NCI-H748 (cell line): ENCODE measurements at regions not wholly inside any gene's neighbourhood (a gene's known extent, or its start where the extent isn't known, plus 50 kb on each side); places are given as distances from the start of the nearest gene placed in this dataset.
"Not testable (repeated sequence)": the region's sequence is repeated elsewhere in the genome, so short reads cannot be mapped to it uniquely, and the experiment has no call there.

Experiments
- DNase-seq: peaks from one replicate; lab custom pipeline; 2025; ENCODE audit not compliant: unreplicated experiment; lab: John Stamatoyannopoulos, UW

DNA sequence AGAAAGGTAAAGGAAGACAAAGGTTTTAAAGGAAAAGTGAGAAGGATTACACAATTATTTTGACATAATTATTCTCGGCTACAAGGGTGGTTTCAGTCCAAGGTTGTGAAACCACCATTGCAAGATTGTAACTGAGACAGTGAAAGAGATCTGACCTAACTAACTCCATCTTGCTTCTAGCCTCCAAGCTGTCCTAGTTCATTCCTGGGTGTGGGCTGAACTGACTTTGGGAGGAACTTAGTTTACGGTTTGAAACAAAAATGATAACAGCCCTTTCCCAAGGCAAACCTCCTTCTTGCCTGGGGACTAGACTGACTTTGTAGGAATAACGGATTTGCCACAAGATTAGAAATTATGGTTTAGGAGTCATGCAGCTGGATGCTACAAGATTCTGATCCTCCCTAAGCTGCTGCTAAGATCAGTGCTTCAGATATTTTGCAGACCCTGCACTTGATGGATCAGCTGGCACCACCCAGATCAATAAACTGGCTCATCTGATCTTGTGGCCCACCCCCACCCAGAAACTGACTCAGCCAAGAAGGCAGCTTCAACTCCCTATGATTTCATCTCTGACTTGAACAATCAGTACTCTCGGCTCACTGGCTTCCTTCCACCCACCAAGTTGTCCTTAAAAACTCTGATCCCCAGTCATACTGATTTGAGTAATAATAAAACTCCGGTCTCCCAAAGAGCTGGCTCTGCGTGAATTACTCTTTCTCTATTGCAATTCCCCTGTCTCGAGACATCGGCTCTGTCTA lies 57.7 kb upstream of the AADACL2 start:
- no peak for DNase-seq

DNA sequence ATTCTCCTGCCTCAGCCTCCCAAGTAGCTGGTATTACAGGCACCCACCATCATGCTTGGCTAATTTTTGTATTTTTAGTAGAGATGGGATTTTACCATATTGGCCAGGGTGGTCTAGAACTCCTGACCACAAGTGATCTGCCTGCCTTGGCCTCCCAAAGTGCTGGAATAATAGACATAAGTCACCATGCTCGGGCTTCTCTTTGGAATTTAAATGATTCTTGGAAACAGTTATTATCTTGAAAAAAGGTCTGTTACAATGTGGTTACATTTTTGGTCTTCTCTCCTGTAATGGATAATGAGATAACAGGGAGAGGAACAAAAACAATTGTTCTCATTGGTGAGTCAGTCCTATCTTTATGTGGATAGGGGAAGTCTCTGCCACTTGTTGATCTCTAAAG lies 59.8 kb upstream of the AADACL2 start:
- DNase-seq = no peak

DNA sequence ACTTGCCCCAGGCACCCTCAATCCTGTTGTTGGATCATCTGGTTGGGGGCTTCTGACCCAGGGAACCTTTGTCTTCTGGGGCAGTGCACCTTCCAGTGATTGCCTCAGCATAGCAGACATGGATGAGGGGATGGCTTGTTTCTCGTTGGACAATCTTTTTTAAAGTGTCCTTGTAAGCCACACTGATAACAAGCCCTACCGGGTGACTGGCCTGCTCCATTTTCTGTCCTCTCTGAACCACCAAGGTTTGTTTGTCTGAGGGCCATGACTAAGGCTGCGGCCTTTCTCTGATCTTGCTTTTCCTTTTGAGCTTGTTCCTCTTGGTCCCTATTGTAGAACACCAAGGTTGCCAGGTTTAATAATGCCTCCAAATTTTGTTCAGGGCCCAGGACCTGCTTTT lies 66.0 kb upstream of the AADACL2 start:
- not testable (repeated sequence) for DNase-seq

DNA sequence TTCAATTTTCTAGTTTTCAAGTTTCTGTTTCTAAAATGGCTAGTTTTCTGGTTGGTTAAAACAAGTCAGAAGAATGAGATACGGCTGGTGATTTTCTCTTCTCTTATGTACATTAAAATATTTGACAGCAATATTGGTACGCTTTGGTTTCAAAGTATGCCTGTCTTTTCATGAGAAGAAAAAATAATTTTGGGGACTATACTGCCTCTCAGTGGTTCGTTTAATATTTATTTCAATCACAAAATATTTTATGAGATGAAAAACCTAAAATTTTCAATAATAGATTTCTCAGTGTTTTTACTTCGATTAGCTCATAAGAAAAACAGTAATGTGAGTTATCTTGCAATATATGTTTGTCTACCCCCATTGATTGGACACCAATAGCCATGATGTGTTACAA lies 72.8 kb upstream of the AADACL2 start:
- DNase-seq = no peak

DNA sequence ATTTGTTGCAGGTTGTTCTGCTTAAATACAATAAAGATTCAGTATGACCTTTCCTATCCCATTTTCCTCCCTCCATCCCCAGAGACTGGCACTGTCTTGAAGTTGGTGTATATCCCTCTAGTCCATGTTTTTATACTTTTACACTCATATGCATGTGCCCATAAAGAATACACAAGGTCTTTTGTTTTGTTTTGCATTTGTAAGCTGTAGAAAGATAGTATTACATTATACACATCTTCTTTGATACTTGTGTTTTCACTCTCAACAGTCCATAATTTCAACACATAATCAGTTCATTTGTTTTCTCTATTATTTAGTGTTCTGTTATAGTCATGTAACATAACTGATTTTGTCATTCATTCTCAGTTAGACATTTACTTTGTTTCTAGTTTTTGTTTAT lies 88.7 kb upstream of the AADACL2 start:
- no peak for DNase-seq

DNA sequence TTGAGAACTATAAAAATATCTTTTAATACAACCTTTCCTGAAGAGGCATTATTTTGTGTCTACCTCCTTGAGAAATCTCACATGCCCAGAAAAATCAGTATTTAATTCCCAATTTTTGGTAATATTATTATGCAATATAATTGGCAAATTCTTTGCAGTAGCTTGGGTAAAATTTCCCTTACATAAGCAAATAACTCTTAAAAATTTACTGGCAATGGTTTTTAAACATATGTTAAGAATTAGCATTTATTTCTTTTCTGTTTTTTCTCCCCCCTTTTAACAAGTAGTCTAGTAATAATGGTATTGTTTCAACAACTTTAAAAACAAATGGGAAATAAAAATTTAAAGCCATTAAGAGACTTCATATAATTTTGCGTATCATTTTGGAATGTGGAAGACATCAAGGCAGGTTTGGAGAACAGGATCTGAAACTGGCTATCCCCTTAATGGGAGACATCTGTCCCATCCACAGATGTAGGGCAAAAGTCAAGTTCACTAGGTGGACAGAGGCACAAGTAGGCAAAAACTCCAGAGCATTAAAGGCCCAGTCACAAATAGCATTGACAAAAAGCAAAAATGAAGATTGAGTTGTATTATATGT lies 89.6 kb upstream of the AADACL2 start:
- no peak for DNase-seq

DNA sequence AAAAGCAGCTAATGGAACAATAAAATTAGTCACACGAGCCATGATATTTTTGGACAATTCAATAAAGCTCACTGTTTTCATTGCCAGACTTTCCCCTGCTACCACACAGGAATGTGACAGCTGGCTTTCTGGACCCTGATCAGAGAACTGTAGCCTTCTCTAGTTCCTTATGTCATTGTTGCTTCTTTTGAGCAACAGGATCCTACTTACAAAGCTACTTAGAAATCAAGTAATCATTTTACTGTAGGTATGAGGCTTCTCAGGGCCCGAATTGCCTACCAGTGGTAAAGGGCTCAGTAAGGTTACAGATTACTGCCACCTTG lies 94.3 kb upstream of the AADACL2 start:
- DNase-seq = no peak

DNA sequence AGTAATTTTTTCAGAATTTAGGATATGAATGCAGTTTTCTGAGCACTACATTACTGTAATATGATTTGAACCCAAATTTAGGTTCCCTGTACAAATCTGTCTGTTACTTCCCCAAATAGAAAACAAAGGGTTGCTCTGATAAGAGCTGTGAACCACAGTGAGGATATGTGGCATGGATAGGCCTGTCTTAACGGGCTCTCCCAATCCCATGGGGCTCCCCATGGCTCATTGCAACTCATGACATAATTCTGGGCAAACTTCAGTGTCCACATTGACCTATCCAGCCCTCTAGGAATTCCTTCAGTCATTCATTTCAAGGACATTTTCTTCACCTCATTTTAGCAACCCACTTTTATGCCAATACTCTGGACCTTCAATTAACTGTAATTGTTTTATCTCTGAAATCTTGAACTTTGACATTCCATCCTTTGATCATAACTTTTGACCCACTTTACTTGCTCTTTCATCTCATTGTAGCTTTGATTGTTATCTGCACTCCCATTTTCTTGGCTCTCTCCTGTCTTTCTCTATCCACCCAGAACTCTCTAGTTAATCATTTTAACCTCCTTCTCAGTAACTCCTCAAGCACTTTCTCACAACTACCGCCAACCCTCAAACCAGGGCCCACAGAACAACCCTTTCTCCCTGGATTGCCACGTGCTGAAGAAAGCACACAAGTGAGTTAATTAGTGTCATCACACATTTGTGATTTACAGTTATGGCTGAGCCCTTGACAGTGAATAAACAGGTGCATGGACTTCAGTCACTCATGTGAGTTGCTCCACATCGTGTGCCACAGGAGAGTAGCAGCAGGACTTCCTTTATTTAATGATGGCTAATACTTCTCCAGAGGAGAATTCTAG lies 94.9 kb upstream of the AADACL2 start:
- DNase-seq = no peak

DNA sequence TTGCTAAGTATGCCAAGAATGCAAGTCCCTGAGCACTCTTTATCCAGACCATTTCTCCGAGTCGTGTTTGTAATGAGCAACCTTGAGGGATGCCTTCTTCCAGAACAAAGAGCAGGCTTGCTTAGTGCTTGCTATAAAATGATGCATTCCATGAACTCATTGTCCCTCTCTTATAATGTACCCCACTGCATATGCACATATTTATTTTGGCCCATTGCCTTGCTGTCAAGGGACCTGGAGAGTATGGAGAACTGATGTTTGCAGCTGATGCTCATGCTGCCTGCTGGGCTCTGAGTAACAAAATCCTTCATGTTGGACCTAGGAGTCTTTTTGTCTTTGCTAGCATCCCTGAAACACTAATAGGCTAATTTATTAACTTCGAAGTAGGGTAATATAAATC lies 97.8 kb upstream of the AADACL2 start:
- peak; percentile 35 for DNase-seq

DNA sequence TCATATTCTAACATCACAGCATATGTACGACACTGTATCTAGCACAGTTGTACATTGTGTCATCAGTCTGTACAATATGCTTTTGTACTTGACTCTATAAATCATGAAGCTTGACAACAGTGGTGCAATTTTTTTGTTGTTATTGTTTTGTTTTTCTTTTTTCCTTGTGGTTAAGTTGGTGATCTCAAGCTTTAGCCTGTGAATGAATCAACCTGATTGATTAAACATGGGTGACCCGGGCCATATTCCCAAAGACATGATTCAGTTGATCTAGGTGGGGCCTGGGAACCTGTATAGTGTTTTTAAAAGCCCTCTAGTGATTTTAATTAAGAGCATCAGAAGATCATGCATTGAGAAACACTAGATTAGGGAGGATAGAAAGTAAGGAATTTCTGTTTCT lies 101.8 kb upstream of the AADACL2 start:
- DNase-seq = no peak

DNA sequence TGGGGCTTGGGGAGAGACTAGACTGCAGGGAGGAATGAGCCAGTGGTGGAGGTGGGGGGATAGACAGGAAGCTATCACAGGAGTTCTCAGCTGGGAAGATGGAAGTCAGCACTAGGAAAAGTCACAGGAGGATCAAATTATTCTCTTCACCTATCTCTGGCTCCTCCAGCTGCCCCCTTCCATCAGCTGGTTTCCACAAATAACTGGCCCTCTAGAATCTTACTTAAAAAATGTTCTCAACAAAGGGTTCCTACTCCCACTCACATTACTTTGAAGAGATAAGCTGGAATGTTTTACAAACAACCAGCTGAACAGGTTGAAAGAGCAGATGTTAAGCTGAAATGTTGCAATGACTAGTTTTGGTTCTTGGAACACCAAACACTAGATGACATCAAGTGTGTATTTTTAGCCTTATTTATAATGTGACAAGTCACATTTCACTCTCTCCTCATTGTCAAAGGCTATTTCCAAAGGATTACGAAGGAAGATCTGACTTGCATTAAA lies 102.7 kb upstream of the AADACL2 start:
- DNase-seq = no peak

DNA sequence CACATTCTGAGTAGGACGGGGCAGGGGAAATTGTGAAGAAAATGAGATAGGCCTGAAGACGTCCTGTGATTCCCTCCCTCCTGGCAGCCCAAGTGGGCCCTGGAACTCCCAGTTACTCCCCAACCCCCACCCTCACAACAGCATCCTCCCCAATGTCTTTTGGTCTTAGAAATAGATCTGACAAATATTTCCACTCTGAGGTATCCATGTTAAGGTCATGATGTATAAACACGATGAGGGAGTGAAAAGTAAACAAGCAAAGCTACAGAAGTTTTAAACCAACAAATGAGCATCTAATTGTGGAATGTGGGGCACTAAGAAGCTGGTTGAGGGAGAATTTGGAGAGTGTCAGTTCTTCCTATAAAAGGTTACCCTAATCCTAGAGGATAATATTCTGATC lies 103.7 kb upstream of the AADACL2 start:
- DNase-seq = no peak

DNA sequence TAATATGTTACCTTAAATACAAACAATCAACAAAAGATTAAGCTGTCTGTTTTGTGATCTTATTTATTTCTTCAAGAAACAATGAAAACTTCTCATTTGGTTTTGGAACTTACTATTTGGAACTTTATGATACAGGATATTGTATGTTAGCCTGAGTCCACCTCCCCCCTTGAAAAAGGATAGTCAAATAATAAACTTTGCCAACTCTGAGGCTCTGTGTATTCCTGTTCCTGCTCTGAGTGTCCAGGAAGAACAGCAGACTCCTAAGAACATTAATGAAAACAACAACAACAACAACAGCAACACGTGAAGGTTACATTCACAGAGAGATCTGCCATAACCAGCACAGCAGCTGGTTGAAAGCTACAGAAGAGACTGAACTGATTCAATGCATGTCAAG lies 108.1 kb upstream of the AADACL2 start:
- no peak for DNase-seq

DNA sequence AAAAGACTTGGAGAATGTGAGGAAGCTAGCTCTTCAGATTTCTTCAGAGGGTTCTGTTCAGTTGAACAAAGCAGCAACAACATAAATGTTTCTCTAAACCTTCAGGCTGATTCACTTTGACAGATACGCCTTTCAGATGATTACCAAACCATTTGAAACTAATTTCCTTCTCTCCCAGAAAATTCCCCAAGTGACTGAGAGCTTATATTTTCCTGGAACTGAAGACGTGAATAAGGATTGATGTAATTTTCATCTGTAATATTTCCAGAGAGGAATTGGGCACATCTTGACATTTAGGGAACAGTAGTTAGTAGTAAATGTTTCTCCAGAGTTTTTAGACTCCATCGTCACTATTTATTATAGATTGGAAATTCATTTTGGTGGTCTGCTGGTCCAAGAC lies 108.6 kb upstream of the AADACL2 start:
- no peak for DNase-seq

DNA sequence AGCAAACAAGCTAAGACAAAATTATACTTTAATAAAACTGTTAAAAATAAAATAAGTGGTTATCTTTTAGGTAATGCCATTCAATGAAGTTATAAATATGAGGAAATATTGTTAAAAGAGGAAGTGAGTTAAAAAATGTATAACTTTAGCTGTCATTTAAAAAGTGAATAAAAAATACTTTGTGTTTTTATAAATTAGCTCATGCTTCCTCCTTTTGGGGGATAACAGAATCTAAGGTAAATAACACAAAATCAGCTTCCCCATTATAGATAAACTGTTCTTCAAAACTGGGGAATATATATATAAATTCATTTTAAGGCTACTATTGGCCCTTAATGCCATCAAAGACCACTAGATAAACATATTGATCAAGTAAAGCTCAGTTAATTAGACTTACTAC lies 113.7 kb upstream of the AADACL2 start:
- DNase-seq = no peak

DNA sequence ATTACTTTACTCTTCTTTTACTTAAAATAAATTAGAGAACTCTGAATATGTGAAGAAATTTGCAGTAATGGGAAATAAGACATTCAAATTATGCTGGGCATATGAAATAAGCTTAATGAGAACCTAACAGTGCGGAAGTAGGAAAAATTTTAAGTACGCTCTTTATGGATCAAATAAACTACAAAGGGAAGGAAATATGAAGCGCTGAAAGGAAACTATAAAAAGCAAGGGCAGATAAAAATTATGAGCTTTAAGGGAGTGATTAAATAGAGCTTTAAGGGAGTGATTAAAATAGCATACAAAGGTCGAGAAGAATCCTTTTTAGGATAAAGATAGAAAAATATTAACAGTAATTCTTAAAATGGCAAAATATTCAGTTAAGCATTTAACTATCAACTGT lies 118.3 kb upstream of the AADACL2 start:
- no peak for DNase-seq

DNA sequence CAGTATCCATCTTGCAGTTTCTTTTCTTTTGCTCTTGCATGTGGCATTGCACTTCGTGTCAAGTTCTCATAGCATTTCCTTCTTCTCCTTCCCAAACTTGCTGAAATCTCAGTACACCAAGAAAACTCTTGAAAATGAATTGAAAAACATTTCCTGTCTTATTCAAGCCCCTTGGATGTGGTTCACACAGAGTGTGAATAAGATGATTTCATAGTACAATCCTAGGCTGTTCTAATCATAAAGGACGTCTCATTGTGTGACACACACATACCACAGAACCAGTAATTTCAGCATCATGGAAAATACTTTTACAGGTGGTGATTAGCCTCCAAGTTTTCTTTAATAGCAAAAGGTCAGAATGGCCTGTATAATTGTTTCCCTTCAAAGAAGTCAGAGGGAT lies 121.6 kb upstream of the AADACL2 start:
- no peak for DNase-seq

DNA sequence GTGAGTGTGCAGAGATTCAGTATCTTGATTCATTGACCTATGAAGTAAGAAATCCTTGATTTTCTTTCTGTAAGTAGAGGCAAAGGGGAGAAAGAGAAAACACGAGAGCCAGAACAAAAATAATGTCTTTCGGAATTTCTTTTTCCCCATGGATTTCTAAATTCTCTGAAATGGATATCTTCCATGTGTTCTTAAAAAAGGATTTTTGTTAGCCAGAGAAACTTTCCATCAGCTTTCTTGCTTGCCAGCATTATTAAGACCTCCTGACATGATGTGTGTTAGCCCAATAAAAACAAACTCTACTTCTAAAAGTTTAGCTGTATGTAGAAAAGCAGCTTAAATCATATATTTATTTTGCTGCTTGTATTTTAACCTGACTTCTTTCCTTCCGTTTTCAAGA lies 122.3 kb upstream of the AADACL2 start:
- no peak for DNase-seq

DNA sequence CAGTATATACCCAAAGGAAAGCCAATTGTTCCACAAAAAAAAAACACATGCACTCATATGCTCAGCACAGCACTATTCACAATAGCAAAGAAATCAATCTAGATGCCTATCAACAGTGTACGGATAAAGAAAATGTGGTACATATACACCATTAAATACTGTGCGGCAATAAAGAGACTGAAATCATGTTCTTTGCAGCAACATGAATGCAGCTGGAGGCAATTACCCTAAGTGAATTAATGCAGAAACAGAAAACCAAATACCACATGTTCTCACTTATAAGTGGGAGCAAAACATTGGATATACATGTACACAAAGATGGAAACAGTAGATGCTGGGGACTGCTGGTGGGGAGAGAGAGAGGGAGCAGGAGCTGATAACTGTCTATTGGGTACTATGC lies 124.2 kb upstream of the AADACL2 start:
- DNase-seq = no peak

DNA sequence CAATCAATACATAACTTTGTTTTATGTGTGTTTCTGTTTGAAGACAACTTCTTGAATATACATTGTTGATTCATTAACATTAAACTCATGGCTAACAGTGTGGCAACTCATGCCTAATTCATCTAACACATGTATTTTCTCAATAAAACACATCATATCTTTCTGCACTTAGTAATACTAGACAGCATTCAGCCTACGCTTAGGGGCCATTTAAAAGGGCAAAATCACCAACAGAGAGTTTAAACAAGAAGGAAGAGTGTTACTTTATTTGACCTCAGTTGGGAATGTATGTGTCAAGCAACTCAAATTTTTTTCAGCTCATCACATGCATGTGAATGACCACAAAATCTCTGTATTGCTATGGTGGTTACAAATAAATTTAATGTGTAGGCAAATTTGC lies 128.8 kb upstream of the AADACL2 start:
- DNase-seq = no peak

DNA sequence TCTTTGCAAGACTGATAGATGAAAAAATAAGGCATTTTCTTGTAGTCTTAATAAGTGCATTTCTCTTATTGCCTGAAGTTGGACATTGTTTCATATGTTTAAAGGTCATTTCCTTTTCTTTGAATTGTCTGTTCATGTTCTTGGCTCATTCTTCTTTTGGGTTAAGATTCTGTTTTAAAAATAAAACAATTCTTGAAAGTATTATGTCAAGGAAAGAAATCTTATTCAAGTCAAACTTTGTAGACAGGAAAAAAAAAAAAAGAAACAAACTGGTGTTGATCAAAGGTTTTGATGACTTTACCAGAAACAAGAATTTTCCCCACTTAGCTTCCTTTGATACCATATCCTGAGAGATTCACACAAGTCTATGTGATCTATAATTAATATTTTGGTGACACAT lies 132.9 kb upstream of the AADACL2 start:
- DNase-seq = no peak

DNA sequence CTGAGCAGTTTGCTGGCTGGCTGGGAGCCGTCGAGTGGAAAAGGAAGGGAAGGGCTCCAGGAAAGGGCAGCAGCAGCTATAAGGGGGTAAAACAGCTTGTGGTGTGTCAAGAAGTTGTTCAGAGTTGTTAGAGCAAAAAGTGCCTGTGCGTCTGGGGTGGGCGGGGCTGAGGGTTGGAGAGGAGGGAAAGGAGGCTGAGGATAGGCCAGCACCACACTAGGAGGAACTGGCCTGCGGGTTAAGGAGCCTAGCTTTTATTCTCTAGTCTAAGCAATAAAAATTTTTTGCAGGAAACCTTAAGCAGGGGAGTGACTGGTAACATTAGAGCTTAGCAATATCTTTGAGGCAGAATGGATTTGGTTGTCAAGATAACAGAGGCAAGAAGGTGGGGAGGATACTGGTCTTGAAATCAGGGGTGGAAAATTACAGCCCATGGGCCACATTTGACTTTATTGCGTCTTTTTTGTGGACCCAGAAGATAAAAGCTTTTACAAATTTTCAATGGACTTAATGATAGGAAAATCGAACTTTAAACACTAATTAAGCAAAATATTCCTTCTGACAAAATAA lies 134.5 kb upstream of the AADACL2 start:
- DNase-seq = no peak
